Heart right ventricle (tissue), 16 donors: ENCODE measurements at regions not wholly inside any gene's neighbourhood (a gene's known extent, or its start where the extent isn't known, plus 50 kb on each side); places are given as distances from the start of the nearest gene placed in this dataset.

Experiments used
- ATAC-seq, 8 donors: fragments of 200-7000 bp; cut with Tn5 transposase; one replicate each; pipeline ENCODE4 v1.9.1; 2020; ENCODE audit warnings: mild to moderate bottlenecking in 8 of 8, moderate library complexity in 8 of 8, moderate number of reproducible peaks in 1 of 8
- DNase-seq, 2 donors: peaks; one replicate each; pipeline ENCODE4 v3.0.0-alpha.2; 2020
- H3K27ac ChIP-seq, 10 donors: fragments of 200-600 bp; sonication (generic) in 2 of 10; one replicate each; pipeline versions ENCODE4 v1.5.0 to v1.8.0; 2020 to 2022; ENCODE audit warnings: mild to moderate bottlenecking in 3 of 10
- H3K27me3 ChIP-seq, 7 donors: fragments of 200-600 bp; one replicate each; pipeline ENCODE4 v1.8.0; 2021 to 2022; ENCODE audit warnings: mild to moderate bottlenecking in 2 of 7
- H3K36me3 ChIP-seq, 9 donors: fragments of 200-600 bp; sonication (generic) in 1 of 9; one replicate each; pipeline versions ENCODE4 v1.5.0 to v1.8.0; 2020 to 2022; ENCODE audit warnings: mild to moderate bottlenecking in 2 of 9
- H3K4me1 ChIP-seq, 9 donors: fragments of 200-600 bp; sonication (generic) in 1 of 9; one replicate each; pipeline versions ENCODE4 v1.5.0 to v1.8.0; 2020 to 2022; ENCODE audit warnings: mild to moderate bottlenecking in 4 of 9
- H3K4me3 ChIP-seq, 10 donors: fragments of 200-600 bp; sonication (generic) in 2 of 10; one replicate each; pipeline versions ENCODE4 v1.5.0 to v1.8.0; 2020 to 2022; ENCODE audit warnings: mild to moderate bottlenecking in 7 of 10, moderate library complexity in 2 of 10
- H3K9me3 ChIP-seq, 11 donors: fragments of 200-600 bp in 10 of 11; sonication (generic) in 2 of 11; one replicate each; pipeline versions ENCODE4 v1.5.0 to v1.8.0; 2013 to 2022; ENCODE audit warnings: mild to moderate bottlenecking in 2 of 11, control low read depth in 1 of 11, moderate library complexity in 1 of 11
- WGBS, 2 donors: extraction: QIAGEN DNeasy Blood & Tissue Kit; methylation state at CpG; one replicate each; pipeline ENCODE4 v1.1.7; 2013; ENCODE audit warnings: inconsistent platforms in 1 of 2; 5-methylcytosine and 5-hydroxymethylcytosine counted together
- intact Hi-C, 10 donors: fragments of 100-400 bp; cut with DNase I; formaldehyde crosslinking; loops; one replicate each; pipeline versions ENCODE4 v1.11.1 to v1.14.2; 2022
- TF ChIP-seq, protein P1 (sequence below), 9 donors: fragments of 200-600 bp; sonication (generic) in 2 of 9; IDR thresholded peaks; one replicate each; pipeline versions ENCODE4 v1.5.0 to v1.8.0; 2021 to 2022; ENCODE audit warnings: antibody characterized with exemption in 9 of 9, mild to moderate bottlenecking in 5 of 9, moderate library complexity in 1 of 9
- donor health status: Arrhythmogenic right ventricular cardiomyopathy.
- donor health status: ischemic (EF 13 %, LVEDD 7.1; RV severe dilation, severe dysfunction).
- donor health status: healthy with polysubstance abuse.
- donor health status: DM: no; HTN: yes; CAD: no.
- donor health status: DM: no; HTN: no; CAD: no.
- donor health status: ischemic (EF 25% LVEDD 6.9; RV normal size, moderate dysfunction).
- donor health status: ischemic (EF 25% LVEDD 5.7; RV mildly dilated, moderate dysfunction).
- donor health status: healthy.
- donor health status: DM: yes; HTN: yes; CAD: no.
- donor health status: Ischemic cardiomyopathy.
- donor health status: ischemic (EF 35%, LVEDD 5.7; RV mildly dilated, moderate dysfunction).
- donor health status: nonischemic (EF 11% LVEDD 7.7; RV severe dilation, severe dysfunction).
- donor health status: DM: yes; HTN: yes; CAD: no.
- donor health status: PGD.
- donor health status: ischemic (EF 29% LVEDD 5.4; RV normal size, mild dysfunction).
- donor health status: nonischemic (EF 23%, LVEDD 6.1; RV moderate dilation, normal function).

DNA sequence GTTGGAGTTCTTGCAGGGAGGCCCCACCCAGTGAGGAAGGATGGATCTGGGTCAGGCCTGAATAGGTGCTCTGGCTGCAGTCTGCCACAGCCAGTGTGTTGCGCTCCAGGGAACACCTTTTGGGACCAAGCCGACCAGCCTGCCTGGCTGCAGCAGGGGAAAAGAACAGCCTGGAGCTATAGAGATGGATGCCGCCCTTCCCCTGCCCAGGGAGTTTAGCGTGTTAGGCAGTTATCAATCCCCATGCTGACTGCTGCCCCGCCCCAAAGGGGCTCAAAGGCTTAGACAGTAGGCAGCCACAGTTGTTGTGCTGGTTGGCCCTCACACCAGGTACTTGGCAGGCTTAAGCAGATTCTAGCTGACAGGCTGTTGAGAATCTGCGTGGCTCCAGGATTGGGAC, 153.4 kb upstream of the ADAMTS19 start:
- H3K27ac ChIP-seq = no peak overlapping the region
- peaks cover 0 to 74% (median 9%) of the 10 kb centered on the region in 11 donors for H3K9me3 ChIP-seq
- H3K4me3 ChIP-seq = no peak overlapping the region
- intact Hi-C loops = no loop called here
- no peaks in the 10 kb centered on the region for H3K27me3 ChIP-seq
- no peaks in the 10 kb centered on the region for H3K36me3 ChIP-seq
- TF ChIP-seq, protein P1, sequence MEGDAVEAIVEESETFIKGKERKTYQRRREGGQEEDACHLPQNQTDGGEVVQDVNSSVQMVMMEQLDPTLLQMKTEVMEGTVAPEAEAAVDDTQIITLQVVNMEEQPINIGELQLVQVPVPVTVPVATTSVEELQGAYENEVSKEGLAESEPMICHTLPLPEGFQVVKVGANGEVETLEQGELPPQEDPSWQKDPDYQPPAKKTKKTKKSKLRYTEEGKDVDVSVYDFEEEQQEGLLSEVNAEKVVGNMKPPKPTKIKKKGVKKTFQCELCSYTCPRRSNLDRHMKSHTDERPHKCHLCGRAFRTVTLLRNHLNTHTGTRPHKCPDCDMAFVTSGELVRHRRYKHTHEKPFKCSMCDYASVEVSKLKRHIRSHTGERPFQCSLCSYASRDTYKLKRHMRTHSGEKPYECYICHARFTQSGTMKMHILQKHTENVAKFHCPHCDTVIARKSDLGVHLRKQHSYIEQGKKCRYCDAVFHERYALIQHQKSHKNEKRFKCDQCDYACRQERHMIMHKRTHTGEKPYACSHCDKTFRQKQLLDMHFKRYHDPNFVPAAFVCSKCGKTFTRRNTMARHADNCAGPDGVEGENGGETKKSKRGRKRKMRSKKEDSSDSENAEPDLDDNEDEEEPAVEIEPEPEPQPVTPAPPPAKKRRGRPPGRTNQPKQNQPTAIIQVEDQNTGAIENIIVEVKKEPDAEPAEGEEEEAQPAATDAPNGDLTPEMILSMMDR (IDR thresholded peaks at IDR 0.05) = no peak
- 93 to 96% methylated on average over 6 of the region's 6 CpGs for WGBS, 2 donors
- no peak for DNase-seq
- H3K4me1 ChIP-seq = no peaks in the 10 kb centered on the region
- ATAC-seq = no peak

DNA sequence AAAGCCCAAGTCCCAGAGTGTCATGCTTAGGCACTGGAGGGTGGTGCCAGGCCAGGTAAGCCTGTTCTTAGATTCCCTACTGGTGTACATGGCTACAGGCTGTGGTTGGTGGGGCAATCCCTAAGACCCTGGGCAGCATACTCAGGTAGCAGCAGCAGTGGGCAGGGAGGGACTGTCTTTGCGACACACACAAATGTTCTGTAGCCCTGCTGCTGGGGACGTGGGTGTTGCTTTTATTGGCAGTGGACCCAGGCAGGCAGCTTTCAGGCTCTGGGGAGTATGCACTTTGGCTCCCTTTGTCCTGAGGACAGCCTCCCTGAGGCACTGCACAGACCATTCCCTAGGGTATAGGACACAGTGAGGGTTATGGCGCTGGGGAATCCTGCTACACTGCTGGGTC, 137.1 kb upstream of the ADAMTS19 start:
- no peak for DNase-seq
- H3K9me3 ChIP-seq = peaks cover 0 to 21% (median 0%) of the 10 kb centered on the region in 11 donors
- TF ChIP-seq, protein P1 (IDR thresholded peaks at IDR 0.05) = no peak
- H3K4me1 ChIP-seq = no peaks in the 10 kb centered on the region
- H3K27me3 ChIP-seq = no peaks in the 10 kb centered on the region
- no peak for ATAC-seq
- H3K36me3 ChIP-seq = no peaks in the 10 kb centered on the region
- intact Hi-C loops = no loop called here
- H3K4me3 ChIP-seq = no peak overlapping the region
- H3K27ac ChIP-seq = no peak overlapping the region
- WGBS, 2 donors = 76 to 82% methylated on average over 3 of the region's 3 CpGs

DNA sequence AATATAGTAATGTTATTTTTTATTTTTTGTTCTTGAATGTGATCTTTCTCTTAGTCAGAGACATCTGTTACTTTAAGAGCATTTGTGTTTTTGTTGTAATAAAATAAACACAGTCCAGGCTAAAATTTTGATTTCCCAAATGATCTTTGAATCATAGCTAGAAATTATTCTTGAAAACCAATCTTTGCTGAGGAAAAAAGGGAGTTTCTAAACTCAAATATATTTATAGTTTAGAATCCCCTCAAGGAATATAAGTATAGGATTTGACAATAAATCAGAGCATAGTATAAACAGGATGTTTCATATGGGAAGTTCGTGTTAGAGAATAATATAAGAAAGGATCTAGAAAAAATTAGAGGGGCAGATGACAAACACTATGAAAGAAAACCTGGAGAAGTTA, 118.8 kb upstream of the ADAMTS19 start:
- intact Hi-C loops = no loop called here
- no peak for ATAC-seq
- Histone ChIP-seq H3K27me3 (no peaks in the 10 kb centered on the region), H3K9me3 (peaks cover 0 to 13% (median 0%) of the 10 kb centered on the region in 11 donors), H3K4me1 (no peaks in the 10 kb centered on the region), H3K27ac (no peak overlapping the region), H3K36me3 (no peaks in the 10 kb centered on the region), H3K4me3 (no peak overlapping the region)
- no peak for DNase-seq
- TF ChIP-seq, protein P1 (IDR thresholded peaks at IDR 0.05) = no peak
- 56 to 64% methylated on average over 1 of the region's 1 CpG for WGBS, 2 donors

DNA sequence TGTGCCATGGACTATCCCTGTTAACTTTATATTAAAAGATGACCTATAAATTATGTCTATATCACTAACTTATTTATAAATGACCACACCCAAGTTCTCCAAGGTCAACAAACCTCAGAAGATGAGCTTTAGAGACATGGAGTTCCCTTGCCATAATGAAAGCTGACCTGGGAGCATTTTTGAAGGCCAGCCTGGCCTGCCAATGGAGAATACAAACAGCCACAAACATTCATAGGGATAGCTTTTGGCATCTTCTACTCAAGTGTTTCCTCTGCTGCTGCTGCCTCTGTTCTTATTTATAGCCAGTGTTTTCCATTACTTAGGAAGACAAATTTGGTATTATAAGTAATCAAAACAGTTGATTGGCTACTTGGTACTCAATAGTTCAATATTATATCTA, 117.3 kb upstream of the ADAMTS19 start:
- Histone ChIP-seq H3K27me3 (no peaks in the 10 kb centered on the region), H3K9me3 (peaks cover 0 to 12% (median 0%) of the 10 kb centered on the region in 11 donors), H3K4me1 (no peaks in the 10 kb centered on the region), H3K4me3 (no peak overlapping the region), H3K36me3 (no peaks in the 10 kb centered on the region), H3K27ac (no peak overlapping the region)
- DNase-seq = no peak
- TF ChIP-seq, protein P1 (IDR thresholded peaks at IDR 0.05) = no peak
- intact Hi-C loops = no loop called here
- no peak for ATAC-seq
